Chondrocyte (in vitro differentiated cells): ENCODE measurements at regions not wholly inside any gene's neighbourhood (a gene's known extent, or its start where the extent isn't known, plus 50 kb on each side); places are given as distances from the start of the nearest gene placed in this dataset.

ENCODE experiments used
- DNase-seq: peaks from one replicate; pipeline ENCODE4 v3.0.0; 2021; ENCODE audit warnings: mixed read lengths, low spot score
- H3K27ac Mint-ChIP-seq: one replicate; pipeline ENCODE4 v1.8.0; 2021; ENCODE audit warnings: mild to moderate bottlenecking, moderate library complexity, mixed read lengths; ENCODE audit not compliant: unreplicated experiment
- H3K27me3 Mint-ChIP-seq: 2 replicates; pipeline ENCODE4 v1.8.0; 2021; ENCODE audit warnings: low read depth, mixed read lengths
- H3K36me3 Mint-ChIP-seq: 2 replicates; pipeline ENCODE4 v1.8.0; 2021; ENCODE audit warnings: low read depth, mixed read lengths
- H3K4me1 Mint-ChIP-seq: 2 replicates; pipeline ENCODE4 v1.8.0; 2021; ENCODE audit warnings: low read depth, mild to moderate bottlenecking, mixed read lengths
- H3K4me3 Mint-ChIP-seq: one replicate; pipeline ENCODE4 v1.8.0; 2021; ENCODE audit warnings: mild to moderate bottlenecking, moderate library complexity, mixed read lengths; ENCODE audit not compliant: unreplicated experiment
- H3K9me3 Mint-ChIP-seq: 2 replicates; pipeline ENCODE4 v1.8.0; 2021; ENCODE audit warnings: low read depth, mixed read lengths
- TF ChIP-seq, protein P1 (sequence below): fragments of 200-600 bp; sonication (generic); IDR thresholded peaks from 2 replicates; pipeline ENCODE4 v1.5.0; 2021; ENCODE audit warnings: antibody characterized with exemption, mild to moderate bottlenecking, moderate library complexity

DNA sequence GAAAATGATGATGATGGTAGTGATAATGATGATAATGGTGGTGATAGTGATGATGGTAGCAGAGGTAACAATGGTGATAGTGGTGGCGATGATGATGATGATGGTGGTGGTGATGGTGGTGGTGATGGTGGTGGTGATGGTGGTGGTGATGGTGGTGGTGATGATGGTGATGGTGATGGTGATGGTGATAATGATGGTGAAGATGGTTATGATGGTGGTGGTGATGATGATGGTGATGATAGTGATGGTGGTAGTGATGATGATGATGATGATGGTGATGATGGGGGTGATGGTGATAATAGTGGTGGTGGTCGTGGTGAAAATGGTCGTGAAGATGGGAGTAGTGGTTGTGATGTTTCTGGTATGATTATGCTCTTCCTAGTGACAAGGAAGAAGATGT is 581.8 kb downstream of the HS3ST4 start:
- Mint-ChIP-seq H3K4me3 (no peak overlapping the region), H3K27ac (no peak overlapping the region), H3K9me3 (peaks cover 12% of the 10 kb centered on the region), H3K36me3 (no peaks in the 10 kb centered on the region), H3K27me3 (no peaks in the 10 kb centered on the region), H3K4me1 (no peaks in the 10 kb centered on the region)
- no peak for DNase-seq
- TF ChIP-seq, protein P1, sequence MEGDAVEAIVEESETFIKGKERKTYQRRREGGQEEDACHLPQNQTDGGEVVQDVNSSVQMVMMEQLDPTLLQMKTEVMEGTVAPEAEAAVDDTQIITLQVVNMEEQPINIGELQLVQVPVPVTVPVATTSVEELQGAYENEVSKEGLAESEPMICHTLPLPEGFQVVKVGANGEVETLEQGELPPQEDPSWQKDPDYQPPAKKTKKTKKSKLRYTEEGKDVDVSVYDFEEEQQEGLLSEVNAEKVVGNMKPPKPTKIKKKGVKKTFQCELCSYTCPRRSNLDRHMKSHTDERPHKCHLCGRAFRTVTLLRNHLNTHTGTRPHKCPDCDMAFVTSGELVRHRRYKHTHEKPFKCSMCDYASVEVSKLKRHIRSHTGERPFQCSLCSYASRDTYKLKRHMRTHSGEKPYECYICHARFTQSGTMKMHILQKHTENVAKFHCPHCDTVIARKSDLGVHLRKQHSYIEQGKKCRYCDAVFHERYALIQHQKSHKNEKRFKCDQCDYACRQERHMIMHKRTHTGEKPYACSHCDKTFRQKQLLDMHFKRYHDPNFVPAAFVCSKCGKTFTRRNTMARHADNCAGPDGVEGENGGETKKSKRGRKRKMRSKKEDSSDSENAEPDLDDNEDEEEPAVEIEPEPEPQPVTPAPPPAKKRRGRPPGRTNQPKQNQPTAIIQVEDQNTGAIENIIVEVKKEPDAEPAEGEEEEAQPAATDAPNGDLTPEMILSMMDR: no peak

DNA sequence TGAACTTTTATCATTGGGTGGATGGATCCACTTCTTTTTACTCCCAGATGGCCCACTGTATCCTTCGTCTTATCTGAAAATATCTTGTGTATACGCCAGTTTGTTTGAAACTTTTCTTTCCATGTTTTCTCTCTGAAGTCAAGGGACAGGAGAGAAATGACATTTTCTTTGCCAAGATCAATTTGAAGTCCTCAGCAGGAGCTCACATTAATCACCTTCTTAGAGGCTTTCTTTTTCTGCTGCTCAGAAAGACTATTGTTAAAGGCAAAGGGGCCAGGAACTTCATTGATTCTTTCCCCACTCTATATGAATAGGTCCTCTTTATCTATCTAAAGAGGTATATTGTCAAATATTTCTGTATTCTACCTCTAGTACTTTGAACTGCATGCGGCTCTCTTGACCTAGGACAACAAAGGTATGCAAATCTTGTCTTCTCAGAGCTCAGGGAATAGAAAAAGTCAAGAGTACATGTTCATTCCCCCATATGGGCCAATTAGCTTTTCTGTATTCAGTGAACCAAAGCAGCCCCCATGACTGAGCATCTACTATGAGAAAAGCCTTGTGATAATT is 583.3 kb downstream of the HS3ST4 start:
- no peak overlapping the region for H3K27ac Mint-ChIP-seq
- DNase-seq: no peak
- H3K4me3 Mint-ChIP-seq: no peak overlapping the region
- no peaks in the 10 kb centered on the region for H3K27me3 Mint-ChIP-seq
- H3K36me3 Mint-ChIP-seq: no peaks in the 10 kb centered on the region
- no peaks in the 10 kb centered on the region for H3K4me1 Mint-ChIP-seq
- TF ChIP-seq, protein P1: no peak
- peaks cover 11% of the 10 kb centered on the region for H3K9me3 Mint-ChIP-seq

DNA sequence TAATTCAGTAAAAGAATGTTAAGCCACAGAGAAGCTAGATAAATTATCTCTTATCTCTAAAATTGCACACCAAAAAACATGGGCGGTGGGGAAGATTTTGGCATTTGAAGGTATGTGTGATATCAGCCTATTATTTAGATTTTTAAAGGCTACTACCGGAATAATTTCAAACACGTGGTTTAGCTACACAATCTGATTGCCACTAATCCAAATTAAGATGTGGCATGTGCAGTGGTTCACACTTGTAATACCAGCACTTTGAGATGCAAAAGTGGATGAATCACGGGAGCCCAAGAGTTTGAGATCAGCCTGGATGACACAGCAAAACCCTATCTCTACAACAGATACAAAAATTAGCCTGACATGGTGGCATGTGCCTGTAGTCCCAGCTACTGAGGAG is 584.5 kb downstream of the HS3ST4 start:
- Mint-ChIP-seq H3K36me3 (no peaks in the 10 kb centered on the region), H3K4me1 (no peaks in the 10 kb centered on the region), H3K27me3 (no peaks in the 10 kb centered on the region), H3K4me3 (no peak overlapping the region), H3K9me3 (peaks cover 11% of the 10 kb centered on the region), H3K27ac (no peak overlapping the region)
- no peak for DNase-seq
- TF ChIP-seq, protein P1: no peak

DNA sequence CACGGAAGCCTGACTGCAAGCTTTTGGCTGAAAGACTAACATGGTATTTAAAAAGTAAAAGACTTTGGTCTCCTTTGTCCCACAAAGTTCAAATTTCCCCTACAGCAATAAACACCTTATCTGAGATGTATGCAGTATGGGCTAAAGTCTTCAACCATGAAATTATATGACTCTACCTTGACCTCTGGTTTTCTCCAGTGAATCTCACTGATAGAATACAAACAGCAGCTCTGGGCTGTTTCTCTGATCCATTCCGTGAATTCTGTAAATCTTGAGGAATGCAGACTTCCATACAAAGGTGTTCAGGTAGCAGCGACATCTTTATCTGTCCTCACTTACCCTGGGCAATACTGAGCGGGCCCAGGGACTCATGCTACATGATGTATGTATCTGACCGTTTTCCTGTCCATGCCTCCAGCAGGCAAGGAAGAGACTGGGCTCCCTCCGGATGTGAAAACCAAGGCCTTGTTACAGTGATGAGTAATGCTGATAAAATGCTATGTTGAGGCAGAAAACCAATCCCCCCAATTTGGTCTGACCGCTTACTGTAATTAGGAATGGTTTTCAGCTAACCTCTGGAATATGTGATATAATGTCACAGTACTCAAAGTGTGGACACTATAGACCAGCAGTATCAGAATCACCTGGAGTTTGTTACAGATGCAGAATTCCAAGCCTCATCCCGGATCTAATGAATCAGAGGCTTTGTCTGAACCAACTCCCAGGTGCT is 589.8 kb downstream of the HS3ST4 start:
- Mint-ChIP-seq H3K4me3 (no peak overlapping the region), H3K9me3 (peaks cover 11% of the 10 kb centered on the region), H3K27ac (no peak overlapping the region), H3K27me3 (no peaks in the 10 kb centered on the region), H3K36me3 (no peaks in the 10 kb centered on the region), H3K4me1 (no peaks in the 10 kb centered on the region)
- no peak for DNase-seq
- TF ChIP-seq, protein P1: no peak

DNA sequence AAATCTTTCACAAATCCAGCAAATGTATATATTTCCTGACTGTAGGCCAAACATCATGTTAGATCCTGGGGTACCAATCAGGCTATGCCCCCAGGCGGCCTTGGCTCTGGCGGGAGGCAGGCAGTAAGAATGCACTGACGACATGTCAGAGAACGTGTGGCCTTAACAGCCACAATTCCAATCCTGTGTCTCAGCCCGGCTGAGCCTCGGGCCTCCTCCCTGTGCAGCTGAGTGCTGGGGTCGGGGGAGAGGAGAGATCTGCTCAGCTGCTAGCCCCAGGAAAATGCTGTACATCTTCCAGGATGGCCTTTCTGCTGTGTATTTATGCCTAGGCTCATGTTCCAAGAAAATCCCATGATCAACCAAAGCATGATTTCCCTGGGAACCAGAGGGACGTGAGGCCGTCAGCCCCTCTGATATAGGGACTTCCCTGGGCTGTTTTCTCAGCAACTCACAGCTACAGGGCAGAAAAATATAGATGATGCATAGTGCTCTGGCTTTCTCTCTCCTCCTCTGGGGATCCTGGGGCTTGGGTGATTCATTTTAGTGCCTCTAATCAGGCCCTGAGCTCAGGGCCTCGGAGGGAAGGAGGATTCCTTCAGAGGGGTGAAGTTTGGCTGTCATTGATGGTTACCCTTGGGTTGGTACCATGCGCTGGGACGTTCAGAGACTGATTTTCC is 604.0 kb downstream of the HS3ST4 start:
- Mint-ChIP-seq H3K36me3 (no peaks in the 10 kb centered on the region), H3K9me3 (peaks cover 6% of the 10 kb centered on the region), H3K27me3 (no peaks in the 10 kb centered on the region), H3K4me3 (no peak overlapping the region), H3K27ac (no peak overlapping the region), H3K4me1 (no peaks in the 10 kb centered on the region)
- DNase-seq: no peak
- TF ChIP-seq, protein P1: no peak
